Natural killer cell (primary cell): ENCODE measurements at regions not wholly inside any gene's neighbourhood (a gene's known extent, or its start where the extent isn't known, plus 50 kb on each side); places are given as distances from the start of the nearest gene placed in this dataset.

Source experiments
- ATAC-seq, 3 donors: fragments of 150-1000 bp in 2 of 3; fragments of 200-7000 bp in 1 of 3; cut with Tn5 transposase; 1 replicate in 1 of 3; 2 replicates in 2 of 3; pipeline ENCODE4 v1.10.0; 2021; ENCODE audit warnings: mild to moderate bottlenecking in 2 of 3, moderate library complexity in 2 of 3
- DNase-seq, 2 donors: peaks; one replicate each; pipeline versions ENCODE4 v3.0.0 to v3.0.0-alpha.2; 2013 to 2021; ENCODE audit warnings: mixed read lengths in 1 of 2
- H3K27ac ChIP-seq: one replicate; pipeline ENCODE4 v1.5.1; 2013; ENCODE audit warnings: mild to moderate bottlenecking, low read length
- H3K27me3 ChIP-seq: one replicate; pipeline ENCODE4 v1.6.1; 2013; ENCODE audit warnings: low read length; ENCODE audit not compliant: control insufficient read depth, insufficient read depth
- H3K36me3 ChIP-seq: one replicate; pipeline ENCODE4 v1.6.1; 2013; ENCODE audit warnings: low read length; ENCODE audit not compliant: control insufficient read depth, insufficient read depth
- H3K4me1 ChIP-seq: one replicate; pipeline ENCODE4 v1.6.1; 2013; ENCODE audit warnings: low read length; ENCODE audit not compliant: control insufficient read depth, insufficient read depth
- H3K4me3 ChIP-seq: one replicate; pipeline ENCODE4 v1.5.1; 2013; ENCODE audit warnings: low read length
- H3K9me3 ChIP-seq: one replicate; pipeline ENCODE4 v1.6.1; 2013; ENCODE audit warnings: low read length; ENCODE audit not compliant: control insufficient read depth, insufficient read depth
- H3K27ac Mint-ChIP-seq, 2 donors: one replicate each; pipeline ENCODE4 v1.8.0; 2022; ENCODE audit warnings: mild to moderate bottlenecking in 2 of 2, mixed read lengths in 2 of 2, moderate library complexity in 1 of 2
- H3K27me3 Mint-ChIP-seq, 2 donors: one replicate each; pipeline ENCODE4 v1.8.0; 2022; ENCODE audit warnings: low read depth in 2 of 2, mixed read lengths in 2 of 2
- H3K36me3 Mint-ChIP-seq: one replicate; pipeline ENCODE4 v1.8.0; 2022; ENCODE audit warnings: mixed read lengths
- H3K4me1 Mint-ChIP-seq, 2 donors: one replicate each; pipeline ENCODE4 v1.8.0; 2022; ENCODE audit warnings: mixed read lengths in 2 of 2
- H3K4me3 Mint-ChIP-seq: one replicate; pipeline ENCODE4 v1.8.0; 2022; ENCODE audit warnings: mild to moderate bottlenecking, moderate library complexity, mixed read lengths
- H3K9me3 Mint-ChIP-seq, 2 donors: one replicate each; pipeline ENCODE4 v1.8.0; 2022; ENCODE audit warnings: mixed read lengths in 2 of 2
- CTCF ChIP-seq: fragments of 200-600 bp; IDR thresholded peaks from one replicate; pipeline ENCODE4 v1.8.0; 2022; ENCODE audit warnings: antibody characterized with exemption
- WGBS: methylation state at CpG from one replicate; pipeline ENCODE4 v1.1.7; 2013; ENCODE audit warnings: missing lambda C conversion rate; ENCODE audit not compliant: insufficient coverage; 5-methylcytosine and 5-hydroxymethylcytosine counted together
- intact Hi-C: fragments of 100-400 bp; cut with micrococcal nuclease; formaldehyde crosslinking; loops from one replicate; pipeline ENCODE4 v1.14.2; 2022

GRCh38 chr7:52009181-52009580, 692.6 kb upstream of the COBL start:
- Mint-ChIP-seq H3K27me3 (no peaks in the 10 kb centered on the region), H3K4me1 (no peaks in the 10 kb centered on the region), H3K9me3 (peaks cover 14 to 25% of the 10 kb centered on the region in 2 donors), H3K4me3 (no peak overlapping the region), H3K36me3 (peaks cover 15% of the 10 kb centered on the region), H3K27ac (no peak overlapping the region)
- no peaks in the 10 kb centered on the region for H3K4me1 ChIP-seq
- peaks cover 2% of the 10 kb centered on the region for H3K9me3 ChIP-seq
- ATAC-seq (no peak), DNase-seq (no peak)
- no peaks in the 10 kb centered on the region for H3K36me3 ChIP-seq
- intact Hi-C loops, result no loop called here
- no peaks in the 10 kb centered on the region for H3K27me3 ChIP-seq
- H3K4me3 ChIP-seq, result no peak overlapping the region
- no peak for TF ChIP-seq CTCF
- 57% methylated on average over 1 of the region's 1 CpG for WGBS
- H3K27ac ChIP-seq, result no peak overlapping the region

- H3K27me3 ChIP-seq, result no peaks in the 10 kb centered on the region
- Mint-ChIP-seq H3K27ac (no peak overlapping the region), H3K27me3 (no peaks in the 10 kb centered on the region), H3K4me3 (no peak overlapping the region), H3K36me3 (peaks cover 15% of the 10 kb centered on the region), H3K4me1 (no peaks in the 10 kb centered on the region), H3K9me3 (peaks cover 23 to 43% of the 10 kb centered on the region in 2 donors)
- no peak for TF ChIP-seq CTCF
- 81% methylated on average over 1 of the region's 1 CpG for WGBS
- H3K4me1 ChIP-seq, result no peaks in the 10 kb centered on the region
- peaks cover 4% of the 10 kb centered on the region for H3K9me3 ChIP-seq
- H3K27ac ChIP-seq, result no peak overlapping the region
- DNase-seq (no peak), ATAC-seq (no peak)
- H3K4me3 ChIP-seq, result no peak overlapping the region
- no peaks in the 10 kb centered on the region for H3K36me3 ChIP-seq
- intact Hi-C loops, result no loop called here
Measured at GRCh38 chr7:52006674-52007073, 690.1 kb upstream of the COBL start.

GRCh38 chr7:52005613-52006012, 689.0 kb upstream of the COBL start:
- Histone ChIP-seq H3K36me3 (no peaks in the 10 kb centered on the region), H3K4me1 (no peaks in the 10 kb centered on the region), H3K27ac (no peak overlapping the region), H3K27me3 (no peaks in the 10 kb centered on the region), H3K9me3 (peaks cover 4% of the 10 kb centered on the region), H3K4me3 (no peak overlapping the region)
- H3K36me3 Mint-ChIP-seq, result peaks cover 8% of the 10 kb centered on the region
- intact Hi-C loops, result no loop called here
- no peaks in the 10 kb centered on the region for H3K4me1 Mint-ChIP-seq
- H3K27ac Mint-ChIP-seq, result no peak overlapping the region
- H3K4me3 Mint-ChIP-seq, result no peak overlapping the region
- DNase-seq, result no peak
- H3K9me3 Mint-ChIP-seq, result peaks cover 18 to 39% of the 10 kb centered on the region in 2 donors
- WGBS, result no CpG with 5 or more reads among the region's 4 CpGs
- H3K27me3 Mint-ChIP-seq, result no peaks in the 10 kb centered on the region
- no peak for ATAC-seq
- no peak for TF ChIP-seq CTCF

GRCh38 chr7:51995596-51996179, 679.1 kb upstream of the COBL start:
- no peaks in the 10 kb centered on the region for H3K4me1 ChIP-seq
- no peak for TF ChIP-seq CTCF
- DNase-seq (no peak), ATAC-seq (no peak)
- H3K4me3 ChIP-seq, result no peak overlapping the region
- Mint-ChIP-seq H3K9me3 (peaks cover 17 to 20% of the 10 kb centered on the region in 2 donors), H3K27me3 (no peaks in the 10 kb centered on the region), H3K4me1 (no peaks in the 10 kb centered on the region), H3K27ac (no peak overlapping the region), H3K4me3 (no peak overlapping the region), H3K36me3 (peaks cover 27% of the 10 kb centered on the region)
- H3K27ac ChIP-seq, result no peak overlapping the region
- intact Hi-C loops, result loop anchor here (10.0 kb wide), 1 partner anchor 59 kb away; no protein-coding TSS in a partner anchor
- H3K36me3 ChIP-seq, result no peaks in the 10 kb centered on the region
- no peaks in the 10 kb centered on the region for H3K27me3 ChIP-seq
- 82% methylated on average over 2 of the region's 2 CpGs for WGBS
- H3K9me3 ChIP-seq, result peaks cover 15% of the 10 kb centered on the region
